Stimulated activated CD4-positive, alpha-beta T cell treated with anti-CD3 and anti-CD28 coated beads, Interleukin-1b, Interleukin-23, amount 100 ng/mL, for 1 hour (primary cell): ENCODE measurements at regions not wholly inside any gene's neighbourhood (a gene's known extent, or its start where the extent isn't known, plus 50 kb on each side); places are given as distances from the start of the nearest gene placed in this dataset.

Experiments used
- DNase-seq, 2 donors: peaks; one replicate each; pipeline ENCODE4 v3.0.0-alpha.2; 2020; ENCODE audit warnings: low read depth in 2 of 2

DNA sequence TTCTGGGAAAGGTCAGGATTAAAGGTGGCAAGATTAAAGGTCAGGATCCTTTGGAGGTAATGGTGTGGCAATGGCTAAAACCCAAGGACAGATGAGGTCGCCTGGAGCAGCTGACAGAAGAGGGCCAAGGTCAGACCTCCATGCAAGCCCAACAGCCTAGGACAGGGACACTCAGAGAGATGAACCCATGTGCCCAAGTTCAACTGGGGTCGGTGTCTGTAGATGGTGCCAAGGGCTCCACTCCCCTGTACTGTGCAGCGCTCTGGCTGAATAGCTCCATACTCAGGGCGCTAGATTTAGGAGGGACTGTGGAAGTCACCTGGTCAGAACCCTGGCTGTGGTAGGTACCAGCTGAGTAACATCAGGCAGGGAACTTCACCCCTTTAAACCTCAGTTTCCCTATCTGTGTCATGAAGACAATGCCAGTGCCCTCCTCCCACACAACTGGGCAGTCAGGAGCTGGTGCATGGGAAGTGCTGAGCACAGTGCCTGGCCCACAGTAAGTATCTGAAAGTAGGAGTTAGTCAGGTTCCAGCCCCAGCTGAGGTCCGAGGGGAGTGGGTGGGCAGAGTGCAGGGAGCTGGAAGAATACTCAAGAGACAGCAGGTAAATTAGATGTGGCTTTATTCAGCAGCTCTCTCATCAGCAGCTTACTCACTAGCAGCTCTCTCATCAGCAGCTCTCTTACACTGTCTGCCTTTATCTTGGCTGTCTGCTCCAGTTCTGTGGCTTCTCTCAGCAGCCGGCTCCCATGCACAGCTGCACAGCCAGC is 327.1 kb downstream of the GLRX3 start:
- no peak for DNase-seq

GRCh38 chr10:130463876-130464364 is 327.7 kb downstream of the GLRX3 start:
- no peak for DNase-seq

DNA sequence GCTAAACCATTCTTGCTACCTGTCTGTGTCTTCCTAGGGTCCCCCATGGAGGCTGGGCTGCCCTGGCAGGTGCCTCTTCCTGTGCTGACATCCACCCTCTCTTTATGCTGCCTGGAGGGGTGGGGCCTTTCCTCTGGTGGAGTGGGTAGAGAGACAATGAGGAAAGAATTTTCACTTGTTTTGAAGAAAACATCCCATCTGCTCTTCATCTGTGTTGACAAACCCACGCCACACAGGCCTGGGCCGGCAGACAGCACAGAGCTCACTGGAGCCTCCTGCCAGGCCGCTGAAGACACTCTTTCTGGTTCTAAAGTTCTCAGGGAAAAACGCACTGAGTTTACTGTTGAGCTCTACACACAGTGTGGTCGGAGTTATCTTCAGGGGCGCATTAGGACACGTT is 328.2 kb downstream of the GLRX3 start:
- DNase-seq = no peak

DNA sequence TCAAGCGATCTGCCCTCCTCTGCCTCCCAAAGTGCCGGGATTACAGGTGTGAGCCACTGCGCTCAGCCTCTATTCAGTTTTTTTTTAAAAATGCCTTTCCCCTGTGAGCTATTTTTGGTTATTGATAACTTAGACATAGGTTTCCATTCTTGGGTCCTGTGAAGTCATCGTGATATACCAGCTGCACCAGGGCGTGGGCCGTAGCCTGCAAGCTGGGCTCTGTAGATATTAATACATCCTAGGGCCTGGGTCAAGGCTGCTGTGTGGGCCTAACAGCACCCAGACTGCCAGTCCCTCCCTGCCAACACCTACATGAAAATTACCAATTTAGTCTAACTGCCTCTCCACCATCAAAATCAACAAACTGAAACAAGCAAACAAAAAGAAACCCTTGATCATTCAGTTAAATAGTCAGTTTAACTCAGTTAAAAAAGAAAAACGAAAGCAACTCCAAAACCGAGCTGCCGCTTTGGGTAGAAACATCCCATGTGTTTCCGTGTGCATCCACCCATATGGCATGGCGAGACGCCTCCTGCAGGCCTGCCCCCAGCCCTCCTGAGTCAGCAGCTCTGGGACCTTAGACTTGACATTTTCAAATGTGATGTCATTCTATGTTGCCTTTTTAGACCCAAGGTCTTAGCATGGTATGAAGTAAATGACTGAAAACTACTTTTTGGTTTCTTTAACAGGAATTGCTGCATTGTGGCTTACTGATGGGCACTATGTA is 330.2 kb downstream of the GLRX3 start:
- DNase-seq = no peak

- no peak for DNase-seq
These were observed 334.1 kb downstream of the GLRX3 start for GRCh38 chr10:130470286-130470685.

DNA sequence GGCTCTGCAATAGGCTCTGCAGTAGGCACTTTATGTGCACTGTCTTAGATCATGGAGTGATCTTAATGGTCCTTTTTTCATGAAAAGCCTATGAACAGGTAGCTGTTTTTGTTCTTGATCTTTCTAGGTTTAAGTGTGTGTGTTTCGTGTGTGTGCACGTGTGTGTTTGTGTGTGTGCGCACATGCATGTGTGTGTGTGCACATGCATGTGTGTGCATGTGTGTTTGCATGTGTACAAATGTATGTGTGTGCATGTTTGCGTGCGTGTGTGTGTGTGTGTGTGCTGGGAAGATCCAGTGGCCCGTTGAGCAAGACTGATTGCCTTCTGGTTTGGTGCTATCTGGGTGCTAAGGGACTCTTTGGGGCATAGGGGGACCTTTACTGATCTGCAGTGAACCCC is 334.8 kb downstream of the GLRX3 start:
- no peak for DNase-seq

- DNase-seq = no peak
These were observed 335.3 kb downstream of the GLRX3 start for GRCh38 chr10:130471486-130471885.

DNA sequence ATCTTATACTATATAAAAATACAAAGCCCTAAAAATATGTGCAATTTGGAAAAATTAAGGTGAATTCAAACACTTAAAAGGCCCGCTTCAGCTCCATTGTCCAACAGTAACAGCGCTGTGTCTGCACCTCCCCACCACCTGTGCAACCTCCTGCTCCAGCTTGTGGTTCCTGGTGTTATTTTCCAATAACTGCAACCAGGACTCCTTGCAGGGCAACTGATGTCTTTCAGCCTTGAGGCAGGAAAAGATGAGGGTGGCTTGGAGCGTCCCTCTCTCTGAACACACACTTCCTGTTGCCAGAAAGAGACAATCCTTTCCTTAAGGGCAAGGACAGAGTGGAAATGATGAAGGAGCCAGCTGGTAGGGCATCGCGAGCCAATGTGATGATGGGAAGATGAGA is 336.0 kb downstream of the GLRX3 start:
- DNase-seq = no peak

GRCh38 chr10:130474591-130474990 is 338.4 kb downstream of the GLRX3 start:
- no peak for DNase-seq

GRCh38 chr10:130477360-130477759 is 341.2 kb downstream of the GLRX3 start:
- DNase-seq = no peak

- no peak for DNase-seq
These were observed 343.0 kb downstream of the GLRX3 start for GRCh38 chr10:130479146-130479545.

DNA sequence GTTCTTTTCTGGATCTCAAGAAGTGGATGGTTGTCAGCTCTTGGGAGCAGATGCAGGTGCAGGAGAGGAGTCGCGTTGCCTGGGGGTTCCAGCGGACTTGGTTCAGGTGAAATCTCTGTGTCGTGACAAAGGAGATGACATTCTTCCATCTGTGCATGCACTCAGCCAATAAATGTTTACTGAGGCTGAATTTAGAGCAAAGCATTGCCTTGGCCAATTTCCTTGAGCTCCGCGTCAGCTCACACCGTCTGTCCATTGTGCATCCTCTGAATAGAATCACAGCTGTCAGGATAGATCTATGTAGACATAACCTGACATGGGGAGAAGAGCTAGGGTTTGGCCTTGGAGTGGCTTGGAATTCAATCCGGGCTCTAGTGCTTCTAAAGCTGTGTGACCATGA is 343.7 kb downstream of the GLRX3 start:
- no peak for DNase-seq

- no peak for DNase-seq
These were observed 344.3 kb downstream of the GLRX3 start for GRCh38 chr10:130480491-130480890.

DNA sequence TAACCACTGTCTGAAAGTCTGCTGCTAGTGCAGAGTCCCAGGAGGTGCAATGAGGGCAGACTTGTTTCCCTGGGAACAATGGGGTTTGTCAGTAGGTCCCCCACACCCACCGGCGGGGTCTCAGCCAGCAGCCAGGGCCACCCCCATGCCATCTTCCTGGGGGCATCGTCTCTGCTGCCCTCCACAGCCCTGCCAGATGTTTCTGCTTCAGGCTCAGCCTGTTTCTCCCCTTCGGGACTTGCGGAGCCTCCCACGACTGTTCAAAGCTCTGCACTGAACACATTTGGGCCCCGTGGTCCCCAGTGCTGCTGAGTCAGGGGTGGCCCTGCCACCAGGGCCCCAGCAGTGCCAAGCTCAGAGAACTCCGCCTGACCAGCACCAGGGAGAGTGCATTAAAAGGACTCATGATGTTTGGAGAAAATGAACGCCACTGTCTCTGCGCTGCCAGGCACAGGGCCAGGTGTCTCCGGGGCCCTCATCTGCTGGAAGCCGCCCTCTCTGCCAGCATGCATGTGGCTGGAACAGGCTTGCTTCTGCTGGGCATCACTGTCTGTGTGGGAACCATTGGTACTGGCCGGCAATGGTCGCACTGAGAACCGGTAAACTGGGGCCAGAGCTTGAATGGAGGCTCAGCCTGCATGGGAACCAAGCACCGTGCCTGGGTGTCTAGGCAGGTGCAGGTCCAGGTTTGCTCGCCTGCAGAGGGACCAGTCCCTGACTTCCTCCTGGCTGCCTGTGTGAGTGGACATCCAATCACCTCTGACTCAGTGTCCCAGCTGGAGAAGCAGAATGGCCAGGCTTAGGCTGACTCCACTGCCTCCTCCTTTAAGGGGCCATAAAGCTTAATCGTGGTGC is 345.1 kb downstream of the GLRX3 start:
- DNase-seq = no peak

- DNase-seq = no peak
These were observed 345.7 kb downstream of the GLRX3 start for GRCh38 chr10:130481936-130482335.

- DNase-seq = no peak
These were observed 347.7 kb downstream of the GLRX3 start for GRCh38 chr10:130483691-130484467.

GRCh38 chr10:130484468-130485180 is 348.4 kb downstream of the GLRX3 start:
- no peak for DNase-seq

- no peak for DNase-seq
These were observed 349.2 kb downstream of the GLRX3 start for GRCh38 chr10:130485236-130485957.

DNA sequence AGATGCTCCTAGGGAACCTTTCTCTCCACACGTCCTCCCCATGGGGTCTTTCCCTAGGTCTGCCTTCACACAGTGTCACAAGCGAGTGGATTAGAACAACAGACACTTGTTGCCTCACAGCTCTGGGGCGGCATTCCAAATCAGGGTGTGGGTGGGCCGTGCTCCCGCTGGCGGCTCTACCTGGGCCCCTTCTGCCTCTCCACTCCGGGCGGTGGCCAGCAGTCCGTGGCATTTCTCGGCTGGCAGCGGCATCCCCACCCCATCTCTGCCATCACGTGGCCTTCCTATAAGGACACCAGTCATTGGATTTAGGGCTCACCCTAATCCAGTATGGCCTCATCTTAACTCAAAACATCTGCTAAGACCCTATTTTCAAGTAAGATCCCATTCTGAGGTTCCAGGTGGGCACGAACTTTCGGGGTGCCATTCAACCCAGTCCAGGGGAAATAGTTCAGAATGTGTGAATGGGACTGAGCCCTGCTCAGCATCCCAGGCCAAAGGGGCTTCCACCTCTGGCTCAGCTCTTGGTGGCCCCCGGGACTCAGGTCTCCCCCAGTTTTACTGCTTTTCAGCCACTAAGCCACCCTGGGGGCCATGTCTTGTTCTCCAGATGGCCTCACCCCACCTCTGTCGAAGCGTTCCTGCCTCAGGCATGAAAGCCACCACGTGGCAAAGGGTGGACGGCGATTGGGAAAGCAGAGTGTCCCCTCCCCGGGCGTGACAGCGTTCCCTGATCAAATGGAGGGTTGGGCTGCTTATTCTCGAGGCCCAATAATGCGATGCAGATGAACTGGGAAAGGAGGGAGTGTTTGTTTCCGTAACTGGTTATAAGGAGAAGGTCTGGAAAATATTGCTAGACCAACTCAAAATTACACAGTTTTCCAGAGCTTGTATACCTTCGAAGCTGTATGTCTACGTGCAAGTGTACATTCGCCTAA is 350.0 kb downstream of the GLRX3 start:
- DNase-seq = no peak
